ENCODE measurements at regions not wholly inside any gene's neighbourhood (a gene's known extent, or its start where the extent isn't known, plus 50 kb on each side); places are given as distances from the start of the nearest gene placed in this dataset.

DNA sequence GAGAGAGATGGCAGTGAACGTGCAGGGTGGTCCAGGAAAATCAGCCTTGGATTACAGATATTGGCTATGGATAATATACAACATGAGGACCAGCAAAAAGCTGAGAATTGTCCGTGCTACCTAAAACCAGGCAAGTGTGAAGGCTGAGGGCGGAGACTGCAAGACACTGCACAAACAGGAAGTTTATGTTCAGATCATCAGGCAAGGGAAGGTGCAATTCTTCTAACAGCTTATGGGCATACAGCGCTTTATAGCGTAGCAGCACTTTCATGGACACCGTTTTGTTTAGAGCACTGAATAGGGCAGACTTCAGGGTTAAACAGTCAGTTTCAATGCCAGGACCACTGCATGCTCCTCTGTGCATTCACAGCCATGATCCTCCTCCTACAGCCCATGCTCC is 93.1 kb upstream of the TMEM45B start:
- CTCF ChIA-PET = no interaction called here
- no peak overlapping the region for H3K27ac ChIP-seq (ENCODE audit: low read depth, low read length)
- H3K4me1 Mint-ChIP-seq = peaks cover 6% of the 10 kb centered on the region in 3 donors
- H3K4me1 ChIP-seq (ENCODE audit: insufficient read depth, low read length) = peaks cover 6% of the 10 kb centered on the region
- no peaks in the 10 kb centered on the region for H3K9me3 Mint-ChIP-seq
- peaks cover 0 to 2% (median 0%) of the 10 kb centered on the region in 3 donors for H3K36me3 Mint-ChIP-seq
- peak overlapping the region in 2 of 8 donors; percentile 2 to 17 for H3K27ac Mint-ChIP-seq
- no peaks in the 10 kb centered on the region for H3K36me3 ChIP-seq (ENCODE audit: insufficient read depth, low read length)
- no peaks in the 10 kb centered on the region for H3K9me3 ChIP-seq (ENCODE audit: low read length)
- peaks cover 0 to 5% of the 10 kb centered on the region in 2 donors for H3K27me3 Mint-ChIP-seq
- H3K4me3 Mint-ChIP-seq = no peak overlapping the region
- no peak overlapping the region for H3K4me3 ChIP-seq (ENCODE audit: low read length)
- no peak for DNase-seq
- H3K27me3 ChIP-seq (ENCODE audit: insufficient read depth, low read length, poor library complexity, severe bottlenecking) = no peaks in the 10 kb centered on the region
- POLR2A ChIA-PET = no interaction called here

DNA sequence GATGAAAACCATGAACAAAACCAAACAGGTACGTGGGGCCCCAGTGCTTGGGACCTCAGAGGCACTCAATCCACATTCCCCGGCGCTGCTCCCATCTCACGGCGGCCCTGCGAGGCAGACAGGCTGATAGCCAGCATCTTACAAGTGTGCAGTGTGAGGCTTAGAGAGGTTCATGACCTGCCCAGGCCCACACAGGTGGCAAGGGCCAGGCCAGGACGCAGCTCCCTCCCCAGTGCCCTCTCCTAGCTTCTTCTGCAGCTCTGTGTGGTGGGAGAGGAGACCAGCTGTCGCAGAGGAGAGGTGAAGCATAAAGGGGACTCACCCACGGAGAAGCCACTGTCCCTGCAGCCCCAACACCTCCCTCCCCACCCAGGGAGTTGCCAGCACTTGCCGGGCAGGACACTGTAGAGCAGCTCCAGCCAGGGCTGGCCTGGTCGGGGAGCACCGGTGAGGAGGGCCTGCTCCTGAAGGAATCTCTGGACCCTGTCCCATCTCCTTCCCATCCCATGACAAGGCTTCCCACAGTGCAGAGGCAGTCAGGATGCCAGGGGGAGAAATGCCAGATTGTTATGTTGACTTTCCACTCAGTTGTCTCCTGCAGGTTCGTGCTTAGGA is 92.4 kb upstream of the TMEM45B start:
- H3K27ac ChIP-seq (ENCODE audit: low read depth, low read length) = no peak overlapping the region
- POLR2A ChIA-PET = no interaction called here
- H3K27me3 Mint-ChIP-seq = peaks cover 3 to 5% of the 10 kb centered on the region in 2 donors

GRCh38 chr11:129723761-129724162 is 91.9 kb upstream of the TMEM45B start:
- Mint-ChIP-seq H3K27me3 (peaks cover 6 to 7% of the 10 kb centered on the region in 2 donors), H3K9me3 (no peaks in the 10 kb centered on the region), H3K4me3 (no peak overlapping the region), H3K27ac (no peak overlapping the region), H3K36me3 (peaks cover 0 to 2% (median 0%) of the 10 kb centered on the region in 3 donors), H3K4me1 (peaks cover 6% of the 10 kb centered on the region in 3 donors)
- Histone ChIP-seq H3K27me3 (ENCODE audit: insufficient read depth, low read length, poor library complexity, severe bottlenecking) (no peaks in the 10 kb centered on the region), H3K9me3 (ENCODE audit: low read length) (no peaks in the 10 kb centered on the region), H3K4me3 (ENCODE audit: low read length) (no peak overlapping the region), H3K27ac (ENCODE audit: low read depth, low read length) (no peak overlapping the region), H3K4me1 (ENCODE audit: insufficient read depth, low read length) (peaks cover 6% of the 10 kb centered on the region), H3K36me3 (ENCODE audit: insufficient read depth, low read length) (no peaks in the 10 kb centered on the region)
- ChIA-PET POLR2A (no interaction called here), CTCF (no interaction called here)
- DNase-seq = no peak

More for the DNA sequence above, 92.4 kb upstream of the TMEM45B start:
- Mint-ChIP-seq H3K9me3 (no peaks in the 10 kb centered on the region), H3K36me3 (peaks cover 0 to 2% (median 0%) of the 10 kb centered on the region in 3 donors), H3K27ac (peak overlapping the region in 1 of 8 donors; percentile 19), H3K4me1 (peaks cover 6% of the 10 kb centered on the region in 3 donors), H3K4me3 (no peak overlapping the region)
- Histone ChIP-seq H3K27me3 (ENCODE audit: insufficient read depth, low read length, poor library complexity, severe bottlenecking) (no peaks in the 10 kb centered on the region), H3K4me3 (ENCODE audit: low read length) (no peak overlapping the region), H3K36me3 (ENCODE audit: insufficient read depth, low read length) (no peaks in the 10 kb centered on the region), H3K9me3 (ENCODE audit: low read length) (no peaks in the 10 kb centered on the region), H3K4me1 (ENCODE audit: insufficient read depth, low read length) (peaks cover 6% of the 10 kb centered on the region)
- no peak for DNase-seq
- CTCF ChIA-PET = no interaction called here

DNA sequence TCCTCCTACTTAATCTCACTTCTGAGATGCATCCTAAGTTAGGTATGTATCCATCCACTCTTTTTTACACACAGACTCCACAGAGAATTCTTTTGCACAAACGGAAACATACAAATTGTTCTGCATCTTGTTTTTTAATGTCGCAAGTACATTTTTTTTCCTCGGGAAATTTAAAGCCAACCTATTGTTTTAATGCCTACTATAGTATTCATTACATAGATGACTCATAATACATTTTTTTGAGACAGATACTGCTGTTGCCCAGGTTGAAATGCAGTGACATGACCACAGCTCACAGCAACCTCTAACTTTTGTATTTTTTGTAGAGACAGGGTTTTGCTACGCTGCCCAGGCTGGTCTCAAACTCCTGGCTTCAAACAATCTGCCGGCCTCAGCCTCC is 90.8 kb upstream of the TMEM45B start:
- H3K27ac ChIP-seq (ENCODE audit: low read depth, low read length) = no peak overlapping the region
- H3K4me1 Mint-ChIP-seq = peaks cover 6% of the 10 kb centered on the region in 3 donors

DNA sequence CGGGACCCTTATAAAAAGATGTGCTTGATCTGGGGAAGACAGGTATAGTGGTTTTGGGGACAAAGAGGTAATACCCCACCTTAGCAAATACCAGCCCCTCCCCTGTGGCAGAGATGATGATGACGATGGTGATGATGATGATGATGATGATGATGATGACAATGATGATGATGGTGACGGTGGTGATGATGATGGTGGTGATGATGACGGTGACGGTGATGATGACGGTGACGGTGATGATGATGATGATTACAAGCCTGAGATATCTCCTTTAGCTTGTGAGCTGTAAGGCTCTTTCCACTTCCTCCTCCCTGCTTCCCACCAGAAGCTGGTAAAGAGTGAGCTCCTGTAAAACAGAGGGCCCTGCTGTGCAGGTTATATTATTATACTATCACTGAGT is 89.5 kb upstream of the TMEM45B start:
- Histone ChIP-seq H3K4me1 (ENCODE audit: insufficient read depth, low read length) (peaks cover 6% of the 10 kb centered on the region), H3K36me3 (ENCODE audit: insufficient read depth, low read length) (no peaks in the 10 kb centered on the region), H3K27me3 (ENCODE audit: insufficient read depth, low read length, poor library complexity, severe bottlenecking) (no peaks in the 10 kb centered on the region), H3K9me3 (ENCODE audit: low read length) (no peaks in the 10 kb centered on the region), H3K27ac (ENCODE audit: low read depth, low read length) (no peak overlapping the region), H3K4me3 (ENCODE audit: low read length) (no peak overlapping the region)
- Mint-ChIP-seq H3K36me3 (peaks cover 0 to 2% (median 0%) of the 10 kb centered on the region in 3 donors), H3K27me3 (peaks cover 10 to 14% of the 10 kb centered on the region in 2 donors), H3K9me3 (peaks cover 0 to 1% (median 0%) of the 10 kb centered on the region in 5 donors), H3K4me1 (peaks cover 6% of the 10 kb centered on the region in 3 donors), H3K27ac (no peak overlapping the region), H3K4me3 (no peak overlapping the region)
- CTCF ChIA-PET = interaction anchor here (0.9 kb wide), 1 partner anchor 24 kb away, joined by 3 read pairs; no protein-coding TSS in a partner anchor
- POLR2A ChIA-PET = no interaction called here
- DNase-seq = no peak

More for the DNA sequence above, 90.8 kb upstream of the TMEM45B start:
- Mint-ChIP-seq H3K36me3 (peaks cover 0 to 2% (median 0%) of the 10 kb centered on the region in 3 donors), H3K27me3 (peaks cover 8% of the 10 kb centered on the region in 2 donors), H3K4me3 (no peak overlapping the region), H3K9me3 (no peaks in the 10 kb centered on the region), H3K27ac (peak overlapping the region in 1 of 8 donors; percentile 55)
- ChIA-PET POLR2A (no interaction called here), CTCF (no interaction called here)
- DNase-seq = no peak
- no peaks in the 10 kb centered on the region for H3K27me3 ChIP-seq (ENCODE audit: insufficient read depth, low read length, poor library complexity, severe bottlenecking)
- no peaks in the 10 kb centered on the region for H3K36me3 ChIP-seq (ENCODE audit: insufficient read depth, low read length)
- no peaks in the 10 kb centered on the region for H3K9me3 ChIP-seq (ENCODE audit: low read length)
- H3K4me3 ChIP-seq (ENCODE audit: low read length) = no peak overlapping the region
- peaks cover 6% of the 10 kb centered on the region for H3K4me1 ChIP-seq (ENCODE audit: insufficient read depth, low read length)

- Histone ChIP-seq H3K36me3 (ENCODE audit: insufficient read depth, low read length) (no peaks in the 10 kb centered on the region), H3K4me1 (ENCODE audit: insufficient read depth, low read length) (no peaks in the 10 kb centered on the region), H3K4me3 (ENCODE audit: low read length) (no peak overlapping the region), H3K27ac (ENCODE audit: low read depth, low read length) (no peak overlapping the region), H3K27me3 (ENCODE audit: insufficient read depth, low read length, poor library complexity, severe bottlenecking) (no peaks in the 10 kb centered on the region), H3K9me3 (ENCODE audit: low read length) (no peaks in the 10 kb centered on the region)
- CTCF ChIA-PET = interaction anchor here (1.1 kb wide), 1 partner anchor 32 kb away, joined by 3 read pairs; no protein-coding TSS in a partner anchor
- no peak for DNase-seq
- no peak overlapping the region for H3K4me3 Mint-ChIP-seq
- H3K4me1 Mint-ChIP-seq = no peaks in the 10 kb centered on the region
- H3K36me3 Mint-ChIP-seq = peaks cover 0 to 2% (median 0%) of the 10 kb centered on the region in 3 donors
- POLR2A ChIA-PET = no interaction called here
- no peak overlapping the region for H3K27ac Mint-ChIP-seq
- H3K9me3 Mint-ChIP-seq = peaks cover 0 to 1% (median 0%) of the 10 kb centered on the region in 5 donors
- H3K27me3 Mint-ChIP-seq = peaks cover 5 to 21% of the 10 kb centered on the region in 2 donors
These were observed 87.1 kb upstream of the TMEM45B start for GRCh38 chr11:129728581-129728980.

DNA sequence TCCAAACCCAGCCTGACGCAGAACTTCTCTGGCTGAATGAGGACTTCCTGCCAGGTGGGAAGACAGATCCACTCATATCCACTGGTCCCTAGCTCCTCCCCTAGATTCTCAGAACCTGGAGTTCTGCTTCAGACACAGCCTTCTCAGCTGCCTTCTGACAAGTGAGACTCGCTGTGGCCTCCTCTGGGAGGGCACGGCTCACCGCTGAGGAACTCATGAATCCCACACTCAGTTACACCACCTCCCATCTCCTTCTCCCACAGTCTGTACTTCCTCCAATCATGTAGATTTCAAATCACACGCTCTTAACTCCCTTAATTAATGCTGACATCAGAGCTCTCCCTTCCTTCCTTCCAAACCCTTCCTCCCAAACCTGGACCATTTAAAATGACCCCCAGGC is 86.4 kb upstream of the TMEM45B start:
- POLR2A ChIA-PET = no interaction called here
- H3K27me3 Mint-ChIP-seq = peaks cover 5 to 27% of the 10 kb centered on the region in 2 donors
- H3K27me3 ChIP-seq (ENCODE audit: insufficient read depth, low read length, poor library complexity, severe bottlenecking) = no peaks in the 10 kb centered on the region
- no peak overlapping the region for H3K4me3 ChIP-seq (ENCODE audit: low read length)
- no peaks in the 10 kb centered on the region for H3K4me1 Mint-ChIP-seq
- DNase-seq = no peak
- H3K36me3 ChIP-seq (ENCODE audit: insufficient read depth, low read length) = no peaks in the 10 kb centered on the region
- peaks cover 0 to 3% (median 0%) of the 10 kb centered on the region in 5 donors for H3K9me3 Mint-ChIP-seq
- CTCF ChIA-PET = interaction anchor here (1.1 kb wide), 1 partner anchor 32 kb away, joined by 3 read pairs; no protein-coding TSS in a partner anchor
- H3K27ac ChIP-seq (ENCODE audit: low read depth, low read length) = no peak overlapping the region
- H3K4me3 Mint-ChIP-seq = no peak overlapping the region
- no peaks in the 10 kb centered on the region for H3K9me3 ChIP-seq (ENCODE audit: low read length)
- no peaks in the 10 kb centered on the region for H3K4me1 ChIP-seq (ENCODE audit: insufficient read depth, low read length)
- no peak overlapping the region for H3K27ac Mint-ChIP-seq
- peaks cover 0 to 2% (median 0%) of the 10 kb centered on the region in 3 donors for H3K36me3 Mint-ChIP-seq

DNA sequence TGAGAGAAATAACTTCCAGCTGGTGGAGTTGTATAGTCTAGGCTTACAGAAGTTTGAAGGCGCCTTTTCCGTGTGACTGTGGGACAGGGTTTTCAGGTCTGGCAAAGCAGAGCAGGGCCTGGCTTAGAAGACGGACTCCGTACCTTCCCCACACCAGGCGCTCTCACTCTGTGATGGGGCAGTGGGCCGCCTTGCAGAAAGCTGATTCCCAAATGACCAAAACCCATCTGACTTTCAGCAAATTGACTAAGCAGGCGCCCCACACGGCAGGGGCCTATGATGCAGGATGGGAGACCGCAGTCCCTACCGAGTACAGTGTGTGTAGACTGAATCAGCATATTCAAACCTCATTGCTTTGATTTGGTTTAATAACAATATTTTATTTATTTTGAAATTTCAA is 85.8 kb upstream of the TMEM45B start:
- POLR2A ChIA-PET = no interaction called here
- no peak overlapping the region for H3K4me3 Mint-ChIP-seq
- H3K27ac Mint-ChIP-seq = no peak overlapping the region
- no peaks in the 10 kb centered on the region for H3K4me1 Mint-ChIP-seq
- CTCF ChIA-PET = no interaction called here
- H3K27me3 Mint-ChIP-seq = peaks cover 5 to 30% of the 10 kb centered on the region in 2 donors
- Histone ChIP-seq H3K27ac (ENCODE audit: low read depth, low read length) (no peak overlapping the region), H3K4me1 (ENCODE audit: insufficient read depth, low read length) (no peaks in the 10 kb centered on the region), H3K4me3 (ENCODE audit: low read length) (no peak overlapping the region), H3K9me3 (ENCODE audit: low read length) (no peaks in the 10 kb centered on the region), H3K27me3 (ENCODE audit: insufficient read depth, low read length, poor library complexity, severe bottlenecking) (no peaks in the 10 kb centered on the region), H3K36me3 (ENCODE audit: insufficient read depth, low read length) (no peaks in the 10 kb centered on the region)
- peaks cover 0 to 2% (median 0%) of the 10 kb centered on the region in 3 donors for H3K36me3 Mint-ChIP-seq
- peaks cover 0 to 3% (median 0%) of the 10 kb centered on the region in 5 donors for H3K9me3 Mint-ChIP-seq
- no peak for DNase-seq

Measured in CD8-positive, alpha-beta memory T cell (primary cell).